SK-N-SH (cell line): ENCODE measurements at regions not wholly inside any gene's neighbourhood (a gene's known extent, or its start where the extent isn't known, plus 50 kb on each side); places are given as distances from the start of the nearest gene placed in this dataset.

Experiments
- CTCF ChIP-seq: fragments of 200-600 bp; sonication (generic); IDR thresholded peaks from 2 replicates; pipeline ENCODE4 v1.6.1; 2017; ENCODE audit warnings: antibody characterized with exemption, mild to moderate bottlenecking, moderate library complexity
- GABPA ChIP-seq: IDR thresholded peaks from 2 replicates; pipeline ENCODE4 v1.4.0; 2012; ENCODE audit warnings: low read depth, mild to moderate bottlenecking
- GATA2 ChIP-seq: sonication (generic); formaldehyde crosslinking; IDR thresholded peaks from 2 replicates; pipeline ENCODE4 v1.5.0; 2020; ENCODE audit warnings: mild to moderate bottlenecking, missing genetic modification reagents
- MAX ChIP-seq: IDR thresholded peaks from 2 replicates; pipeline ENCODE4 v1.4.0; 2012; ENCODE audit warnings: low read depth
- POLR2AphosphoS5 ChIP-seq: IDR thresholded peaks from 2 replicates; pipeline ENCODE4 v1.6.1; 2012; ENCODE audit warnings: low read depth, low read length
- RFX5 ChIP-seq: IDR thresholded peaks from 2 replicates; pipeline ENCODE4 v1.6.1; 2012; ENCODE audit warnings: mild to moderate bottlenecking, improper control_type of control experiment, low read length
- SIN3A ChIP-seq: IDR thresholded peaks from 2 replicates; pipeline ENCODE4 v1.6.1; 2012; ENCODE audit warnings: low read depth, mild to moderate bottlenecking, low read length, moderate library complexity, borderline replicate concordance
- TAF1 ChIP-seq: IDR thresholded peaks from 2 replicates; pipeline ENCODE4 v1.6.1; 2012; ENCODE audit warnings: low read depth, mild to moderate bottlenecking, low read length, moderate library complexity, borderline replicate concordance

GRCh38 chr9:6703898-6704639 lies 53.7 kb upstream of the KDM4C start:
- TF ChIP-seq CTCF, result no peak
- peak; percentile 93 for TF ChIP-seq MAX
- no peak for TF ChIP-seq GABPA
- no peak for TF ChIP-seq RFX5
- TF ChIP-seq POLR2AphosphoS5, result peak; percentile 89
- TF ChIP-seq GATA2 (CRISPR knock-in tag), result no peak
- TF ChIP-seq TAF1, result no peak; the same call in 1 of the 2 replicates
- no peak; the same call in 1 of the 2 replicates for TF ChIP-seq SIN3A
